BLaER1 (cell line): ENCODE measurements at regions not wholly inside any gene's neighbourhood (a gene's known extent, or its start where the extent isn't known, plus 50 kb on each side); places are given as distances from the start of the nearest gene placed in this dataset.

Experiments used
- H3K27ac ChIP-seq: shearing (Covaris generic); formaldehyde crosslinking; 2 replicates; pipeline ENCODE4 v1.8.1; 2022
- H3K27me3 ChIP-seq: shearing (Covaris generic); formaldehyde crosslinking; 2 replicates; pipeline ENCODE4 v1.8.1; 2022
- H3K36me3 ChIP-seq: shearing (Covaris generic); formaldehyde crosslinking; 2 replicates; pipeline ENCODE4 v1.8.1; 2022
- H3K4me1 ChIP-seq: shearing (Covaris generic); formaldehyde crosslinking; 2 replicates; pipeline ENCODE4 v1.8.1; 2022
- H3K4me2 ChIP-seq: shearing (Covaris generic); formaldehyde crosslinking; 2 replicates; pipeline ENCODE4 v1.8.1; 2022
- H3K4me3 ChIP-seq: shearing (Covaris generic); formaldehyde crosslinking; 2 replicates; pipeline ENCODE4 v1.8.1; 2022
- H3K9ac ChIP-seq: shearing (Covaris generic); formaldehyde crosslinking; 2 replicates; pipeline ENCODE4 v1.8.1; 2022
- H3K9me3 ChIP-seq: shearing (Covaris generic); formaldehyde crosslinking; 2 replicates; pipeline ENCODE4 v1.8.1; 2022
- H4K20me1 ChIP-seq: shearing (Covaris generic); formaldehyde crosslinking; 2 replicates; pipeline ENCODE4 v1.8.1; 2022
- Cebpa-rat ChIP-seq: shearing (Covaris generic); IDR thresholded peaks from 2 replicates; pipeline ENCODE4 v1.8.1; 2022

- Histone ChIP-seq H3K9ac (no peak overlapping the region), H3K36me3 (no peaks in the 10 kb centered on the region), H3K4me3 (no peak overlapping the region), H3K4me1 (no peaks in the 10 kb centered on the region), H3K9me3 (peaks cover 5% of the 10 kb centered on the region; the same call in 1 of the 2 replicates), H3K4me2 (no peak overlapping the region), H3K27ac (no peak overlapping the region), H3K27me3 (no peaks in the 10 kb centered on the region), H4K20me1 (no peaks in the 10 kb centered on the region)
- TF ChIP-seq Cebpa-rat: no peak
These were observed 311.5 kb upstream of the MAN1A1 start for GRCh38 chr6:119661078-119661477.

- Histone ChIP-seq H3K4me2 (no peak overlapping the region), H3K27ac (no peak overlapping the region), H4K20me1 (no peaks in the 10 kb centered on the region), H3K4me3 (no peak overlapping the region), H3K36me3 (no peaks in the 10 kb centered on the region), H3K9ac (no peak overlapping the region), H3K27me3 (no peaks in the 10 kb centered on the region), H3K9me3 (no peaks in the 10 kb centered on the region), H3K4me1 (no peaks in the 10 kb centered on the region)
- no peak for TF ChIP-seq Cebpa-rat
These were observed 309.4 kb upstream of the MAN1A1 start for GRCh38 chr6:119658917-119659316.

GRCh38 chr6:119655124-119655523, 305.6 kb upstream of the MAN1A1 start:
- Histone ChIP-seq H3K9me3 (no peaks in the 10 kb centered on the region), H3K27me3 (no peaks in the 10 kb centered on the region), H3K4me1 (no peaks in the 10 kb centered on the region), H3K36me3 (no peaks in the 10 kb centered on the region), H3K27ac (no peak overlapping the region), H3K4me3 (no peak overlapping the region), H3K4me2 (no peak overlapping the region), H4K20me1 (no peaks in the 10 kb centered on the region), H3K9ac (no peak overlapping the region)
- TF ChIP-seq Cebpa-rat: no peak

GRCh38 chr6:119653329-119653728, 303.8 kb upstream of the MAN1A1 start:
- no peaks in the 10 kb centered on the region for H3K4me1 ChIP-seq
- H3K4me3 ChIP-seq: no peak overlapping the region
- H3K9ac ChIP-seq: no peak overlapping the region
- no peak overlapping the region for H3K4me2 ChIP-seq
- no peaks in the 10 kb centered on the region for H3K36me3 ChIP-seq
- TF ChIP-seq Cebpa-rat: no peak
- H3K9me3 ChIP-seq: no peaks in the 10 kb centered on the region
- H3K27ac ChIP-seq: no peak overlapping the region
- no peaks in the 10 kb centered on the region for H3K27me3 ChIP-seq
- H4K20me1 ChIP-seq: no peaks in the 10 kb centered on the region

GRCh38 chr6:119649531-119649930, 300.0 kb upstream of the MAN1A1 start:
- no peak overlapping the region for H3K4me2 ChIP-seq
- TF ChIP-seq Cebpa-rat: no peak
- H3K27ac ChIP-seq: no peak overlapping the region
- H3K9ac ChIP-seq: no peak overlapping the region
- no peaks in the 10 kb centered on the region for H3K36me3 ChIP-seq
- no peaks in the 10 kb centered on the region for H3K4me1 ChIP-seq
- H3K4me3 ChIP-seq: no peak overlapping the region
- H3K27me3 ChIP-seq: no peaks in the 10 kb centered on the region
- H4K20me1 ChIP-seq: no peaks in the 10 kb centered on the region
- H3K9me3 ChIP-seq: no peaks in the 10 kb centered on the region

GRCh38 chr6:119647309-119647708, 297.7 kb upstream of the MAN1A1 start:
- no peak for TF ChIP-seq Cebpa-rat
- no peak overlapping the region for H3K4me3 ChIP-seq
- no peaks in the 10 kb centered on the region for H3K4me1 ChIP-seq
- H3K9ac ChIP-seq: no peak overlapping the region
- no peaks in the 10 kb centered on the region for H4K20me1 ChIP-seq
- H3K36me3 ChIP-seq: no peaks in the 10 kb centered on the region
- H3K4me2 ChIP-seq: no peak overlapping the region
- no peaks in the 10 kb centered on the region for H3K27me3 ChIP-seq
- H3K9me3 ChIP-seq: no peaks in the 10 kb centered on the region
- H3K27ac ChIP-seq: no peak overlapping the region

- Histone ChIP-seq H3K9ac (no peak overlapping the region), H4K20me1 (no peaks in the 10 kb centered on the region), H3K4me1 (no peaks in the 10 kb centered on the region), H3K4me3 (no peak overlapping the region), H3K27me3 (no peaks in the 10 kb centered on the region), H3K36me3 (no peaks in the 10 kb centered on the region), H3K27ac (no peak overlapping the region), H3K4me2 (no peak overlapping the region), H3K9me3 (no peaks in the 10 kb centered on the region)
- TF ChIP-seq Cebpa-rat: no peak
These were observed 294.3 kb upstream of the MAN1A1 start for GRCh38 chr6:119643876-119644275.

GRCh38 chr6:119637768-119638167, 288.2 kb upstream of the MAN1A1 start:
- TF ChIP-seq Cebpa-rat: no peak
- Histone ChIP-seq H3K36me3 (no peaks in the 10 kb centered on the region), H4K20me1 (no peaks in the 10 kb centered on the region), H3K9me3 (no peaks in the 10 kb centered on the region), H3K4me2 (no peak overlapping the region), H3K4me1 (no peaks in the 10 kb centered on the region), H3K27ac (no peak overlapping the region), H3K27me3 (no peaks in the 10 kb centered on the region), H3K9ac (no peak overlapping the region), H3K4me3 (no peak overlapping the region)

- Histone ChIP-seq H3K4me1 (no peaks in the 10 kb centered on the region), H3K4me3 (no peak overlapping the region), H3K27ac (no peak overlapping the region), H3K36me3 (no peaks in the 10 kb centered on the region), H4K20me1 (no peaks in the 10 kb centered on the region), H3K4me2 (no peak overlapping the region), H3K9me3 (no peaks in the 10 kb centered on the region), H3K27me3 (no peaks in the 10 kb centered on the region), H3K9ac (no peak overlapping the region)
- no peak for TF ChIP-seq Cebpa-rat
These were observed 286.5 kb upstream of the MAN1A1 start for GRCh38 chr6:119636060-119636459.

GRCh38 chr6:119633461-119633860, 283.9 kb upstream of the MAN1A1 start:
- Histone ChIP-seq H4K20me1 (no peaks in the 10 kb centered on the region), H3K9ac (no peak overlapping the region), H3K27ac (no peak overlapping the region), H3K27me3 (no peaks in the 10 kb centered on the region), H3K36me3 (no peaks in the 10 kb centered on the region), H3K9me3 (no peaks in the 10 kb centered on the region), H3K4me1 (no peaks in the 10 kb centered on the region), H3K4me3 (no peak overlapping the region), H3K4me2 (no peak overlapping the region)
- no peak for TF ChIP-seq Cebpa-rat

GRCh38 chr6:119630561-119631192, 281.1 kb upstream of the MAN1A1 start:
- Histone ChIP-seq H3K36me3 (no peaks in the 10 kb centered on the region), H4K20me1 (no peaks in the 10 kb centered on the region), H3K27me3 (no peaks in the 10 kb centered on the region), H3K9me3 (no peaks in the 10 kb centered on the region), H3K4me1 (no peaks in the 10 kb centered on the region), H3K4me3 (no peak overlapping the region), H3K4me2 (no peak overlapping the region), H3K27ac (no peak overlapping the region), H3K9ac (no peak overlapping the region)
- TF ChIP-seq Cebpa-rat: peak; percentile 46; the same call in 1 of the 2 replicates
